ENCODE measurements at regions not wholly inside any gene's neighbourhood (a gene's known extent, or its start where the extent isn't known, plus 50 kb on each side); places are given as distances from the start of the nearest gene placed in this dataset.

- ATAC-seq (no peak), DNase-seq (no peak)
- in situ Hi-C loops (cut with MboI; ENCODE audit: low sequenced_read_pairs in 4 of 4) (no loop called here), intact Hi-C loops (cut with DNase I; ENCODE audit: low total_unique reads) (no loop called here)
- H3K36me3 ChIP-seq = no peaks in the 10 kb centered on the region
- H3K4me3 ChIP-seq = no peak overlapping the region
- H3K4me1 ChIP-seq = no peaks in the 10 kb centered on the region
- H3K27me3 ChIP-seq = no peaks in the 10 kb centered on the region
- H3K27ac ChIP-seq = no peak overlapping the region
- TF ChIP-seq POLR2A (IDR thresholded peaks at IDR 0.05) (no peak), CTCF (IDR thresholded peaks at IDR 0.05 in 4 of 5, conservative IDR thresholded peaks at IDR 0.05 in 1 of 5) (no peak)
- H3K9me3 ChIP-seq = no peaks in the 10 kb centered on the region
These were observed 231.6 kb downstream of the TBXT start for GRCh38 chr6:165936096-165936495.

GRCh38 chr6:165931675-165932074, 236.0 kb downstream of the TBXT start:
- Histone ChIP-seq H3K9me3 (no peaks in the 10 kb centered on the region), H3K4me1 (no peaks in the 10 kb centered on the region), H3K4me3 (no peak overlapping the region), H3K36me3 (no peaks in the 10 kb centered on the region), H3K27ac (no peak overlapping the region), H3K27me3 (no peaks in the 10 kb centered on the region)
- ATAC-seq (no peak), DNase-seq (no peak)
- intact Hi-C loops (cut with DNase I; ENCODE audit: low total_unique reads) (no loop called here), in situ Hi-C loops (cut with MboI; ENCODE audit: low sequenced_read_pairs in 4 of 4) (no loop called here)
- no peak for TF ChIP-seq CTCF (IDR thresholded peaks at IDR 0.05 in 4 of 5, conservative IDR thresholded peaks at IDR 0.05 in 1 of 5)
- no peak for TF ChIP-seq POLR2A (IDR thresholded peaks at IDR 0.05)

- Histone ChIP-seq H3K27ac (no peak overlapping the region), H3K9me3 (no peaks in the 10 kb centered on the region), H3K4me1 (no peaks in the 10 kb centered on the region), H3K27me3 (no peaks in the 10 kb centered on the region), H3K4me3 (no peak overlapping the region), H3K36me3 (no peaks in the 10 kb centered on the region)
- in situ Hi-C loops (cut with MboI; ENCODE audit: low sequenced_read_pairs in 4 of 4) (no loop called here), intact Hi-C loops (cut with DNase I; ENCODE audit: low total_unique reads) (no loop called here)
- DNase-seq (no peak), ATAC-seq (no peak)
- TF ChIP-seq POLR2A (IDR thresholded peaks at IDR 0.05) (no peak), CTCF (IDR thresholded peaks at IDR 0.05 in 4 of 5, conservative IDR thresholded peaks at IDR 0.05 in 1 of 5) (no peak)
These were observed 236.9 kb downstream of the TBXT start for GRCh38 chr6:165930668-165931214.

- intact Hi-C loops (cut with DNase I; ENCODE audit: low total_unique reads) (no loop called here), in situ Hi-C loops (cut with MboI; ENCODE audit: low sequenced_read_pairs in 4 of 4) (no loop called here)
- Histone ChIP-seq H3K27ac (no peak overlapping the region), H3K36me3 (no peaks in the 10 kb centered on the region), H3K9me3 (no peaks in the 10 kb centered on the region), H3K27me3 (no peaks in the 10 kb centered on the region), H3K4me1 (no peaks in the 10 kb centered on the region), H3K4me3 (no peak overlapping the region)
- no peak for TF ChIP-seq CTCF (IDR thresholded peaks at IDR 0.05 in 4 of 5, conservative IDR thresholded peaks at IDR 0.05 in 1 of 5)
- no peak for TF ChIP-seq POLR2A (IDR thresholded peaks at IDR 0.05)
- no peak for DNase-seq
- ATAC-seq = no peak
These were observed 238.0 kb downstream of the TBXT start for GRCh38 chr6:165929607-165930006.

GRCh38 chr6:165926378-165926777, 241.3 kb downstream of the TBXT start:
- no peaks in the 10 kb centered on the region for H3K36me3 ChIP-seq
- intact Hi-C loops (cut with DNase I; ENCODE audit: low total_unique reads) (no loop called here), in situ Hi-C loops (cut with MboI; ENCODE audit: low sequenced_read_pairs in 4 of 4) (no loop called here)
- TF ChIP-seq POLR2A (IDR thresholded peaks at IDR 0.05) (no peak), CTCF (IDR thresholded peaks at IDR 0.05 in 4 of 5, conservative IDR thresholded peaks at IDR 0.05 in 1 of 5) (no peak)
- no peak for DNase-seq
- H3K27ac ChIP-seq = no peak overlapping the region
- no peaks in the 10 kb centered on the region for H3K27me3 ChIP-seq
- H3K9me3 ChIP-seq = no peaks in the 10 kb centered on the region
- no peak for ATAC-seq
- H3K4me1 ChIP-seq = no peaks in the 10 kb centered on the region
- no peak overlapping the region for H3K4me3 ChIP-seq

Data from gastrocnemius medialis (tissue), 4 donors.